ENCODE measurements at regions not wholly inside any gene's neighbourhood (a gene's known extent, or its start where the extent isn't known, plus 50 kb on each side); places are given as distances from the start of the nearest gene placed in this dataset.

DNA sequence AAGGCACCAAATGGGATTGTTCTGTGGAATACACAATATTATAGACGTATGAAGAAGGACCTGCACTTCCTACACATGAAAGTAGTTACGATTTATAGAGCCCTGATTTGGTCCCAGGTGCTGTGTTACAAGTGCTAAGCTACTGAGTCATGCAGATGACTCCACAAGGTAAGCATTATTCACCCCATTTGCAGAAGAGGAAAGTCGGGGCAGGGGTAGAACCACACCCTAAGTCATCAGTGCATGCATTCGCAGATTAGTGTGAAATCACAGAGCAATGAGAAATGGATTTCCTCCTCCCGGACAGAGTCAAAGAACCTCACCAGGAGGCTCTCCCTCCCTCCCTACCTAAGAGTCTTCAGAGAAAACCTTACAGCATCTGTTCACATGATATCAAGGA is 279.5 kb downstream of the LRFN2 start:
- TF ChIP-seq, protein P1, sequence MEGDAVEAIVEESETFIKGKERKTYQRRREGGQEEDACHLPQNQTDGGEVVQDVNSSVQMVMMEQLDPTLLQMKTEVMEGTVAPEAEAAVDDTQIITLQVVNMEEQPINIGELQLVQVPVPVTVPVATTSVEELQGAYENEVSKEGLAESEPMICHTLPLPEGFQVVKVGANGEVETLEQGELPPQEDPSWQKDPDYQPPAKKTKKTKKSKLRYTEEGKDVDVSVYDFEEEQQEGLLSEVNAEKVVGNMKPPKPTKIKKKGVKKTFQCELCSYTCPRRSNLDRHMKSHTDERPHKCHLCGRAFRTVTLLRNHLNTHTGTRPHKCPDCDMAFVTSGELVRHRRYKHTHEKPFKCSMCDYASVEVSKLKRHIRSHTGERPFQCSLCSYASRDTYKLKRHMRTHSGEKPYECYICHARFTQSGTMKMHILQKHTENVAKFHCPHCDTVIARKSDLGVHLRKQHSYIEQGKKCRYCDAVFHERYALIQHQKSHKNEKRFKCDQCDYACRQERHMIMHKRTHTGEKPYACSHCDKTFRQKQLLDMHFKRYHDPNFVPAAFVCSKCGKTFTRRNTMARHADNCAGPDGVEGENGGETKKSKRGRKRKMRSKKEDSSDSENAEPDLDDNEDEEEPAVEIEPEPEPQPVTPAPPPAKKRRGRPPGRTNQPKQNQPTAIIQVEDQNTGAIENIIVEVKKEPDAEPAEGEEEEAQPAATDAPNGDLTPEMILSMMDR (IDR thresholded peaks at IDR 0.05), result no peak
- TF ChIP-seq POLR2A (IDR thresholded peaks at IDR 0.05) (no peak), EP300 (IDR thresholded peaks at IDR 0.05) (no peak)
